IMR-90 (cell line): ENCODE measurements at regions not wholly inside any gene's neighbourhood (a gene's known extent, or its start where the extent isn't known, plus 50 kb on each side); places are given as distances from the start of the nearest gene placed in this dataset.

Experiments
- ATAC-seq: fragments of 200-7000 bp; cut with Tn5 transposase; 2 replicates; pipeline ENCODE4 v1.9.1; 2020; ENCODE audit warnings: low read depth, mild to moderate bottlenecking, moderate library complexity
- BruUV-seq: library from RNA; stranded (reverse); fragments of 400-500 nt; replicated peaks from 2 replicates; lab custom pipeline; 2021; lab: Mats Ljungman, UMichigan
- CTCF ChIA-PET: fragments of 300-600 bp; formaldehyde crosslinking; extraction: SDS; loops from one replicate; lab custom pipeline; 2021; ENCODE audit warnings: antibody characterized with exemption; lab: Yijun Ruan, JAX
- POLR2A ChIA-PET: fragments of 300-600 bp; sonication (Branson Sonifier 250); formaldehyde crosslinking; loops from one replicate; lab custom pipeline; 2022; ENCODE audit warnings: antibody characterized with exemption; ENCODE audit not compliant: unreplicated experiment; lab: Charles Lee
- DNase-seq: peaks from one replicate; pipeline ENCODE4 v3.0.0; 2013
- H2AFZ ChIP-seq: replicated peaks from 2 replicates; pipeline ENCODE3; 2013; ENCODE audit warnings: low read length, mild to moderate bottlenecking; ENCODE audit not compliant: poor library complexity
- H2AK5ac ChIP-seq: 2 replicates; pipeline ENCODE4 v1.6.1; 2013; ENCODE audit warnings: low read depth, low read length, inconsistent platforms
- H2AK9ac ChIP-seq: replicated peaks from 2 replicates; pipeline ENCODE3; 2013; ENCODE audit warnings: mild to moderate bottlenecking, low read depth, low read length, moderate library complexity; ENCODE audit not compliant: poor library complexity
- H2BK120ac ChIP-seq: 2 replicates; pipeline ENCODE4 v1.6.1; 2013; ENCODE audit warnings: low read depth, low read length, inconsistent platforms
- H2BK15ac ChIP-seq: 3 replicates; pipeline ENCODE4 v1.6.1; 2013; ENCODE audit warnings: low read depth, low read length, inconsistent platforms
- H2BK20ac ChIP-seq: 2 replicates; pipeline ENCODE4 v1.6.1; 2013; ENCODE audit warnings: low read depth, mild to moderate bottlenecking, inconsistent platforms, low read length, moderate library complexity
- H2BK5ac ChIP-seq: 2 replicates; pipeline ENCODE4 v1.6.1; 2013; ENCODE audit warnings: mild to moderate bottlenecking, low read depth, low read length, inconsistent platforms; ENCODE audit not compliant: poor library complexity, severe bottlenecking
- H3K14ac ChIP-seq: replicated peaks from 2 replicates; pipeline ENCODE4 v1.6.1; 2013; ENCODE audit warnings: low read depth, low read length, inconsistent platforms
- H3K18ac ChIP-seq: 2 replicates; pipeline ENCODE4 v1.6.1; 2013; ENCODE audit warnings: low read depth, low read length, control low read depth
- H3K23ac ChIP-seq: 2 replicates; pipeline ENCODE4 v1.6.1; 2013; ENCODE audit warnings: low read depth, low read length, inconsistent platforms
- H3K27ac ChIP-seq: 2 replicates; pipeline ENCODE4 v1.5.1; 2013; ENCODE audit warnings: mild to moderate bottlenecking, control low read depth, low read length; ENCODE audit not compliant: insufficient read depth
- H3K27me3 ChIP-seq: 2 replicates; pipeline ENCODE4 v1.6.1; 2013; ENCODE audit warnings: low read length; ENCODE audit not compliant: control insufficient read depth, insufficient read depth
- H3K36me3 ChIP-seq: 2 replicates; pipeline ENCODE4 v1.6.1; 2013; ENCODE audit warnings: low read length, mixed read lengths; ENCODE audit not compliant: control insufficient read depth, insufficient read depth
- H3K4ac ChIP-seq: 2 replicates; pipeline ENCODE4 v1.6.1; 2013; ENCODE audit warnings: low read depth, low read length, inconsistent platforms
- H3K4me1 ChIP-seq: 2 replicates; pipeline ENCODE4 v1.6.1; 2013; ENCODE audit warnings: low read length, mixed read lengths; ENCODE audit not compliant: control insufficient read depth, insufficient read depth
- H3K4me2 ChIP-seq: 2 replicates; pipeline ENCODE4 v1.6.1; 2013; ENCODE audit warnings: low read depth, mild to moderate bottlenecking, control low read depth, low read length, moderate library complexity
- H3K4me3 ChIP-seq: 2 replicates; pipeline ENCODE4 v1.5.1; 2013; ENCODE audit warnings: low read depth, mild to moderate bottlenecking, control low read depth, low read length, moderate library complexity; ENCODE audit not compliant: insufficient read depth
- H3K56ac ChIP-seq: 2 replicates; pipeline ENCODE4 v1.6.1; 2013; ENCODE audit warnings: low read length, inconsistent platforms; ENCODE audit not compliant: insufficient read depth; ENCODE audit errors: extremely low read depth
- H3K79me1 ChIP-seq, 2 experiments: 2 replicates each; pipeline ENCODE4 v1.6.1; 2013; ENCODE audit warnings: low read length in 2 of 2, inconsistent platforms in 1 of 2, low read depth in 1 of 2
- H3K9ac ChIP-seq: 2 replicates; pipeline ENCODE4 v1.6.1; 2013; ENCODE audit warnings: low read depth, low read length, control low read depth
- H3K9me1 ChIP-seq: 2 replicates; pipeline ENCODE4 v1.6.1; 2013; ENCODE audit warnings: low read length, inconsistent platforms; ENCODE audit not compliant: insufficient read depth
- H3K9me3 ChIP-seq: 2 replicates; pipeline ENCODE4 v1.6.1; 2013; ENCODE audit warnings: low read length; ENCODE audit not compliant: control insufficient read depth, insufficient read depth
- H4K20me1 ChIP-seq: 2 replicates; pipeline ENCODE4 v1.6.1; 2013; ENCODE audit warnings: low read length, inconsistent platforms; ENCODE audit not compliant: insufficient read depth
- H4K5ac ChIP-seq: 2 replicates; pipeline ENCODE4 v1.6.1; 2013; ENCODE audit warnings: mild to moderate bottlenecking, low read depth, low read length, control low read depth
- H4K8ac ChIP-seq, 2 experiments: 2 replicates each; pipeline ENCODE4 v1.6.1; 2013; ENCODE audit warnings: low read depth in 2 of 2, low read length in 2 of 2, control low read depth in 1 of 2, inconsistent platforms in 1 of 2
- H4K91ac ChIP-seq: 2 replicates; pipeline ENCODE4 v1.6.1; 2013; ENCODE audit warnings: low read depth, low read length, inconsistent platforms; ENCODE audit not compliant: insufficient read depth
- MAFK ChIP-seq: IDR thresholded peaks from 2 replicates; pipeline ENCODE4 v1.6.1; 2012; ENCODE audit warnings: low read depth, low read length, improper control_type of control experiment
- MXI1 ChIP-seq: IDR thresholded peaks from 2 replicates; pipeline ENCODE4 v1.6.1; 2012; ENCODE audit warnings: low read depth, mild to moderate bottlenecking, low read length, moderate library complexity, borderline replicate concordance
- POLR2A ChIP-seq: IDR thresholded peaks from 2 replicates; pipeline ENCODE4 v1.6.1; 2012; ENCODE audit warnings: mild to moderate bottlenecking, low read depth, low read length
- RCOR1 ChIP-seq: IDR thresholded peaks from 2 replicates; pipeline ENCODE4 v1.6.1; 2012; ENCODE audit warnings: mild to moderate bottlenecking, low read length, improper control_type of control experiment; ENCODE audit not compliant: insufficient replicate concordance
- SMC3 ChIP-seq: fragments of 150-350 bp; IDR thresholded peaks from 2 replicates; pipeline ENCODE4 v1.6.1; 2016; ENCODE audit warnings: low read depth, mild to moderate bottlenecking, antibody characterized with exemption, low read length, moderate library complexity
- WGBS, 2 experiments: methylation state at CpG; one replicate each; pipeline versions ENCODE4 v1.1.5 to v1.1.7; 2013; ENCODE audit warnings: missing lambda C conversion rate in 2 of 2; ENCODE audit not compliant: insufficient read length in 1 of 2; ENCODE audit errors: extremely low coverage in 2 of 2; 5-methylcytosine and 5-hydroxymethylcytosine counted together
- dilution Hi-C: fragments of 300-500 bp; cut with HindIII; formaldehyde crosslinking; loops from one replicate; pipeline ENCODE4 v1.14.3; 2018; ENCODE audit warnings: low sequenced_read_pairs; ENCODE audit not compliant: unreplicated experiment
- in situ Hi-C: fragments of 300-500 bp; cut with MboI; formaldehyde crosslinking; loops from 3 replicates; pipeline ENCODE4 v1.14.3; 2019; ENCODE audit warnings: low sequenced_read_pairs, inconsistent platforms, mixed read lengths
- intact Hi-C: fragments of 100-400 bp; cut with micrococcal nuclease; formaldehyde crosslinking; loops from 2 replicates; pipeline ENCODE4 v1.10.0; 2022

DNA sequence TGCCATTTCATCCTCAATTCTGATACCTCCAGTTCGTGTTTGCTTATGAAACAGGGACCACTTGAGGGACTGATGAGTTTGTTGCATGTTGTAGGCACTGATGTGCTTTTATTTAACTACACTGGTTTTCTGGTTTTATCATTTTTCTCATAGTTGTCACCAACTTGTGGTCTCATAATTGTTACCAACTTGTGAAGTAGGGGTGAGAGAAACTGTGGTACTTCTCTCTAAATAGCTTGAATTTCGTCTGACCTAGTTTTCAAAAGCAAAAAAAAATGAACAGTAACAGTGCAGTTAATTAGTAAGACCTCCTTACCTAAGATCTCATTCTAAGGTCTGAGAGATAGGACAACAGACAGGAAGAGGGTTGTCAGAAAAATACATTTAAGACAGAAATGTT lies 78.0 kb downstream of the ANXA2R start:
- no TSS peak for BruUV-seq
- 0 out of 2 replicates have a peak, but pooled peaks cover 1% of the 10 kb centered on the region for H3K36me3 ChIP-seq
- no peak overlapping the region for H2BK15ac ChIP-seq
- DNase-seq (no peak), ATAC-seq (no peak)
- no peak overlapping the region for H2BK120ac ChIP-seq
- no peak overlapping the region for H2BK20ac ChIP-seq
- no CpG with 5 or more reads among the region's 2 CpGs for WGBS, 2 experiments
- H3K27me3 ChIP-seq: no peaks in the 10 kb centered on the region
- in situ Hi-C loops: no loop called here
- H3K23ac ChIP-seq: no peak overlapping the region
- ChIA-PET CTCF (no interaction called here), POLR2A (no interaction called here)
- intact Hi-C loops: no loop called here
- H4K20me1 ChIP-seq: no peaks in the 10 kb centered on the region
- no peaks in the 10 kb centered on the region for H3K4me1 ChIP-seq
- no peak overlapping the region for H2BK5ac ChIP-seq
- H3K9ac ChIP-seq: no peak overlapping the region
- H2AFZ ChIP-seq: no peak overlapping the region
- dilution Hi-C loops: no loop called here
- no peak for TF ChIP-seq POLR2A
- no peak for TF ChIP-seq MAFK
- no peak for TF ChIP-seq RCOR1
- no peak for TF ChIP-seq MXI1
- TF ChIP-seq SMC3: no peak
- no peak overlapping the region for H3K4me2 ChIP-seq
- no peak overlapping the region for H3K4me3 ChIP-seq
- no peaks in the 10 kb centered on the region for H3K9me1 ChIP-seq
- no peak overlapping the region for H4K91ac ChIP-seq
- H3K14ac ChIP-seq: no peak overlapping the region
- H3K79me1 ChIP-seq: no peaks in the 10 kb centered on the region
- H3K18ac ChIP-seq: no peak overlapping the region
- no peaks in the 10 kb centered on the region for H3K9me3 ChIP-seq
- H2AK9ac ChIP-seq: no peak overlapping the region
- H3K27ac ChIP-seq: no peak overlapping the region
- H3K56ac ChIP-seq: no peak overlapping the region
- H4K5ac ChIP-seq: no peak overlapping the region
- H2AK5ac ChIP-seq: no peak overlapping the region
- H3K4ac ChIP-seq: no peak overlapping the region
- no peak overlapping the region for H4K8ac ChIP-seq
